B cell (primary cell): ENCODE measurements at regions not wholly inside any gene's neighbourhood (a gene's known extent, or its start where the extent isn't known, plus 50 kb on each side); places are given as distances from the start of the nearest gene placed in this dataset.

Experiments
- CTCF ChIP-seq: fragments of 200-600 bp; IDR thresholded peaks from one replicate; pipeline ENCODE4 v1.8.0; 2022; ENCODE audit warnings: antibody characterized with exemption, mild to moderate bottlenecking
- EZH2 ChIP-seq: IDR thresholded peaks from 2 replicates; pipeline ENCODE4 v1.6.1; 2012; ENCODE audit warnings: borderline replicate concordance, low read depth, mild to moderate bottlenecking, moderate library complexity, low read length; ENCODE audit not compliant: insufficient read depth, poor library complexity, severe bottlenecking

GRCh38 chr1:109815809-109816174 lies 52.1 kb upstream of the EPS8L3 start:
- TF ChIP-seq CTCF (no peak), EZH2 (no peak)
